Esophagus muscularis mucosa (tissue), 3 donors: ENCODE measurements at regions not wholly inside any gene's neighbourhood (a gene's known extent, or its start where the extent isn't known, plus 50 kb on each side); places are given as distances from the start of the nearest gene placed in this dataset.

Source experiments
- POLR2A ChIP-seq: fragments of 450-650 bp; IDR thresholded peaks from one replicate; pipeline ENCODE4 v1.6.1; 2017; ENCODE audit warnings: antibody characterized with exemption, moderate library complexity, mild to moderate bottlenecking, low read depth
- TF ChIP-seq, protein P1 (sequence below), 3 experiments: fragments of 200-600 bp in 2 of 3; fragments of 450-650 bp in 1 of 3; sonication (generic) in 2 of 3; IDR thresholded peaks; one replicate each; pipeline ENCODE4 v1.5.1; 2017 to 2019; ENCODE audit warnings: antibody characterized with exemption in 3 of 3, mild to moderate bottlenecking in 2 of 3, moderate library complexity in 1 of 3

DNA sequence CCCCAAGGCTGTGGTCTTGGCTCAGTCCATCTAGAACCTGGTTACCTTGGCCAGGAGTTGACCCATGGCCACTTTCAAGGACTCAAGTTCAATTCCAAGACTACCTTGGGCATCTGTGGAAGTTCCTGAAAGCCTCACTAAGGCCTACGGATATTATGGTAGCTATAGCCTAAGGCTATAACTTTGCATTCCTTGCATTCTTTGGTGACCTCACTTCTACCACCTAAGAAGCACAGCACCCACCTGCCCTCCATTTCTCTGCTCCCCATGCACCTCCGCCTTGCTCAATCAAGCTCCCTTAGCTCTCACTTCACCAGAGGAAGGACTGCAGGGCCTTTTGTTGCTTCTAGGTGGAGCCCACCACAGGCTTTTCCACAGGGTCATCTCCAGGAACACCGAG lies 50.3 kb upstream of the GALNT18 start:
- TF ChIP-seq, protein P1, sequence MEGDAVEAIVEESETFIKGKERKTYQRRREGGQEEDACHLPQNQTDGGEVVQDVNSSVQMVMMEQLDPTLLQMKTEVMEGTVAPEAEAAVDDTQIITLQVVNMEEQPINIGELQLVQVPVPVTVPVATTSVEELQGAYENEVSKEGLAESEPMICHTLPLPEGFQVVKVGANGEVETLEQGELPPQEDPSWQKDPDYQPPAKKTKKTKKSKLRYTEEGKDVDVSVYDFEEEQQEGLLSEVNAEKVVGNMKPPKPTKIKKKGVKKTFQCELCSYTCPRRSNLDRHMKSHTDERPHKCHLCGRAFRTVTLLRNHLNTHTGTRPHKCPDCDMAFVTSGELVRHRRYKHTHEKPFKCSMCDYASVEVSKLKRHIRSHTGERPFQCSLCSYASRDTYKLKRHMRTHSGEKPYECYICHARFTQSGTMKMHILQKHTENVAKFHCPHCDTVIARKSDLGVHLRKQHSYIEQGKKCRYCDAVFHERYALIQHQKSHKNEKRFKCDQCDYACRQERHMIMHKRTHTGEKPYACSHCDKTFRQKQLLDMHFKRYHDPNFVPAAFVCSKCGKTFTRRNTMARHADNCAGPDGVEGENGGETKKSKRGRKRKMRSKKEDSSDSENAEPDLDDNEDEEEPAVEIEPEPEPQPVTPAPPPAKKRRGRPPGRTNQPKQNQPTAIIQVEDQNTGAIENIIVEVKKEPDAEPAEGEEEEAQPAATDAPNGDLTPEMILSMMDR (IDR thresholded peaks at IDR 0.05): no peak
- no peak for TF ChIP-seq POLR2A
